Activated CD8-positive, alpha-beta T cell treated with anti-CD3 and anti-CD28 coated beads, Interleukin-2, amount 10 ng/mL, durations not matched to agents 7 days and 5 days (primary cell): ENCODE measurements at regions not wholly inside any gene's neighbourhood (a gene's known extent, or its start where the extent isn't known, plus 50 kb on each side); places are given as distances from the start of the nearest gene placed in this dataset.

Experiments used
- ATAC-seq: fragments of 150-1000 bp; cut with Tn5 transposase; one replicate; pipeline ENCODE4 v1.10.0; 2021; ENCODE audit warnings: moderate library complexity
- CTCF ChIA-PET: fragments of 350-600 bp; sonication (Branson Sonifier 250); formaldehyde crosslinking; loops from one replicate; lab custom pipeline; 2021; ENCODE audit warnings: antibody characterized with exemption; lab: Charles Lee
- POLR2A ChIA-PET: fragments of 350-600 bp; sonication (Branson Sonifier 250); formaldehyde crosslinking; loops from one replicate; lab custom pipeline; 2021; ENCODE audit warnings: antibody characterized with exemption; lab: Charles Lee
- DNase-seq: peaks from one replicate; pipeline ENCODE4 v3.0.0-alpha.2; 2020
- H3K27ac Mint-ChIP-seq: one replicate; pipeline ENCODE4 v1.8.0; 2021; ENCODE audit warnings: mild to moderate bottlenecking, mixed read lengths
- H3K27me3 Mint-ChIP-seq: one replicate; pipeline ENCODE4 v1.8.0; 2021; ENCODE audit warnings: low read depth, mixed read lengths
- H3K36me3 Mint-ChIP-seq: one replicate; pipeline ENCODE4 v1.8.0; 2021; ENCODE audit warnings: low read depth, mixed read lengths
- H3K4me1 Mint-ChIP-seq: one replicate; pipeline ENCODE4 v1.8.0; 2021; ENCODE audit warnings: low read depth, mixed read lengths
- H3K4me3 Mint-ChIP-seq: one replicate; pipeline ENCODE4 v1.8.0; 2021; ENCODE audit warnings: mild to moderate bottlenecking, mixed read lengths
- H3K9me3 Mint-ChIP-seq: one replicate; pipeline ENCODE4 v1.8.0; 2022; ENCODE audit warnings: mixed read lengths; ENCODE audit not compliant: insufficient read depth

GRCh38 chr15:60096157-60096556, 92.0 kb downstream of the FOXB1 start:
- CTCF ChIA-PET: no interaction called here

GRCh38 chr15:60101416-60101815, 97.3 kb downstream of the FOXB1 start:
- CTCF ChIA-PET: no interaction called here

More at GRCh38 chr15:60096157-60096556, 92.0 kb downstream of the FOXB1 start:
- ATAC-seq (no peak), DNase-seq (no peak)
- no peaks in the 10 kb centered on the region for H3K36me3 Mint-ChIP-seq
- POLR2A ChIA-PET: no interaction called here
- no peak overlapping the region for H3K27ac Mint-ChIP-seq
- H3K4me3 Mint-ChIP-seq: no peak overlapping the region
- no peaks in the 10 kb centered on the region for H3K9me3 Mint-ChIP-seq
- H3K4me1 Mint-ChIP-seq: no peaks in the 10 kb centered on the region
- H3K27me3 Mint-ChIP-seq: peaks cover 27% of the 10 kb centered on the region

GRCh38 chr15:60102748-60103147, 98.6 kb downstream of the FOXB1 start:
- Mint-ChIP-seq H3K36me3 (no peaks in the 10 kb centered on the region), H3K27ac (no peak overlapping the region), H3K27me3 (peaks cover 10% of the 10 kb centered on the region), H3K9me3 (no peaks in the 10 kb centered on the region), H3K4me3 (no peak overlapping the region), H3K4me1 (no peaks in the 10 kb centered on the region)
- POLR2A ChIA-PET: no interaction called here
- no peak for DNase-seq
- no peak for ATAC-seq
- CTCF ChIA-PET: no interaction called here

More at GRCh38 chr15:60101416-60101815, 97.3 kb downstream of the FOXB1 start:
- Mint-ChIP-seq H3K36me3 (no peaks in the 10 kb centered on the region), H3K27me3 (peaks cover 7% of the 10 kb centered on the region), H3K4me1 (no peaks in the 10 kb centered on the region), H3K9me3 (no peaks in the 10 kb centered on the region), H3K27ac (no peak overlapping the region), H3K4me3 (no peak overlapping the region)
- DNase-seq (no peak), ATAC-seq (no peak)
- POLR2A ChIA-PET: no interaction called here

- Mint-ChIP-seq H3K9me3 (no peaks in the 10 kb centered on the region), H3K4me1 (no peaks in the 10 kb centered on the region), H3K27me3 (peaks cover 17% of the 10 kb centered on the region), H3K4me3 (no peak overlapping the region), H3K27ac (no peak overlapping the region), H3K36me3 (no peaks in the 10 kb centered on the region)
- ATAC-seq (no peak), DNase-seq (no peak)
- CTCF ChIA-PET: no interaction called here
- POLR2A ChIA-PET: no interaction called here
Observed at GRCh38 chr15:60110909-60111308, 106.8 kb downstream of the FOXB1 start.

GRCh38 chr15:60115579-60116380, 111.7 kb downstream of the FOXB1 start:
- no peak overlapping the region for H3K27ac Mint-ChIP-seq
- H3K9me3 Mint-ChIP-seq: no peaks in the 10 kb centered on the region
- ATAC-seq (no peak), DNase-seq (no peak)
- H3K4me1 Mint-ChIP-seq: peaks cover 10% of the 10 kb centered on the region
- POLR2A ChIA-PET: no interaction called here
- CTCF ChIA-PET: no interaction called here
- H3K27me3 Mint-ChIP-seq: peaks cover 16% of the 10 kb centered on the region
- H3K36me3 Mint-ChIP-seq: no peaks in the 10 kb centered on the region
- no peak overlapping the region for H3K4me3 Mint-ChIP-seq

GRCh38 chr15:60116456-60117089, 112.5 kb downstream of the FOXB1 start:
- ATAC-seq (no peak), DNase-seq (no peak)
- ChIA-PET POLR2A (no interaction called here), CTCF (interaction anchor here (1.1 kb wide), 2 partner anchors 8 to 37 kb away, joined by 3 read pairs; no protein-coding TSS in a partner anchor)
- Mint-ChIP-seq H3K4me1 (peaks cover 10% of the 10 kb centered on the region), H3K27ac (no peak overlapping the region), H3K36me3 (no peaks in the 10 kb centered on the region), H3K27me3 (peaks cover 16% of the 10 kb centered on the region), H3K4me3 (no peak overlapping the region), H3K9me3 (no peaks in the 10 kb centered on the region)

- Mint-ChIP-seq H3K4me3 (no peak overlapping the region), H3K27ac (no peak overlapping the region), H3K27me3 (peaks cover 16% of the 10 kb centered on the region), H3K36me3 (no peaks in the 10 kb centered on the region), H3K9me3 (no peaks in the 10 kb centered on the region), H3K4me1 (peaks cover 10% of the 10 kb centered on the region)
- ChIA-PET CTCF (no interaction called here), POLR2A (no interaction called here)
- DNase-seq (no peak), ATAC-seq (no peak)
Observed at GRCh38 chr15:60118146-60118545, 114.0 kb downstream of the FOXB1 start.

GRCh38 chr15:60118626-60119025, 114.5 kb downstream of the FOXB1 start:
- POLR2A ChIA-PET: no interaction called here
- Mint-ChIP-seq H3K27ac (no peak overlapping the region), H3K36me3 (no peaks in the 10 kb centered on the region), H3K4me3 (no peak overlapping the region), H3K27me3 (peaks cover 16% of the 10 kb centered on the region), H3K4me1 (peaks cover 10% of the 10 kb centered on the region), H3K9me3 (no peaks in the 10 kb centered on the region)
- CTCF ChIA-PET: no interaction called here
- no peak for DNase-seq
- no peak for ATAC-seq

GRCh38 chr15:60119101-60119500, 115.0 kb downstream of the FOXB1 start:
- Mint-ChIP-seq H3K36me3 (no peaks in the 10 kb centered on the region), H3K4me1 (peaks cover 12% of the 10 kb centered on the region), H3K4me3 (no peak overlapping the region), H3K9me3 (no peaks in the 10 kb centered on the region), H3K27ac (no peak overlapping the region), H3K27me3 (peaks cover 16% of the 10 kb centered on the region)
- ATAC-seq (no peak), DNase-seq (no peak)
- CTCF ChIA-PET: no interaction called here
- POLR2A ChIA-PET: no interaction called here

- ATAC-seq (no peak), DNase-seq (no peak)
- Mint-ChIP-seq H3K36me3 (no peaks in the 10 kb centered on the region), H3K9me3 (no peaks in the 10 kb centered on the region), H3K27me3 (peaks cover 11% of the 10 kb centered on the region), H3K4me3 (no peak overlapping the region), H3K4me1 (peaks cover 22% of the 10 kb centered on the region), H3K27ac (no peak overlapping the region)
- ChIA-PET CTCF (interaction anchor here (0.8 to 1.4 kb wide), 3 partner anchors 12 to 116 kb away, joined by 4 to 6 read pairs (median 4); partner anchors contain the start of gene FOXB1), POLR2A (interaction anchor here (0.6 kb wide), 1 partner anchor 162 kb away, joined by 3 read pairs; no protein-coding TSS in a partner anchor)
Observed at GRCh38 chr15:60120100-60120499, 116.0 kb downstream of the FOXB1 start.

GRCh38 chr15:60121845-60122244, 117.7 kb downstream of the FOXB1 start:
- no peak for ATAC-seq
- CTCF ChIA-PET: interaction anchor here (0.7 to 1.6 kb wide), 2 partner anchors 118 to 125 kb away, joined by 3 to 4 read pairs; partner anchors contain the start of gene FOXB1
- peaks cover 6% of the 10 kb centered on the region for H3K27me3 Mint-ChIP-seq
- H3K27ac Mint-ChIP-seq: no peak overlapping the region
- peaks cover 38% of the 10 kb centered on the region for H3K4me1 Mint-ChIP-seq
- no peaks in the 10 kb centered on the region for H3K36me3 Mint-ChIP-seq
- POLR2A ChIA-PET: no interaction called here
- DNase-seq: no peak
- H3K4me3 Mint-ChIP-seq: no peak overlapping the region
- H3K9me3 Mint-ChIP-seq: no peaks in the 10 kb centered on the region

GRCh38 chr15:60122691-60123090, 118.6 kb downstream of the FOXB1 start:
- H3K36me3 Mint-ChIP-seq: no peaks in the 10 kb centered on the region
- POLR2A ChIA-PET: no interaction called here
- H3K27ac Mint-ChIP-seq: no peak overlapping the region
- peaks cover 47% of the 10 kb centered on the region for H3K4me1 Mint-ChIP-seq
- no peak overlapping the region for H3K4me3 Mint-ChIP-seq
- DNase-seq (no peak), ATAC-seq (no peak)
- H3K27me3 Mint-ChIP-seq: peaks cover 6% of the 10 kb centered on the region
- H3K9me3 Mint-ChIP-seq: no peaks in the 10 kb centered on the region
- CTCF ChIA-PET: no interaction called here
